ENCODE measurements at regions not wholly inside any gene's neighbourhood (a gene's known extent, or its start where the extent isn't known, plus 50 kb on each side); places are given as distances from the start of the nearest gene placed in this dataset.
A peak's percentile ranks its signal among the peaks of the same experiment; 100 is the strongest.

DNA sequence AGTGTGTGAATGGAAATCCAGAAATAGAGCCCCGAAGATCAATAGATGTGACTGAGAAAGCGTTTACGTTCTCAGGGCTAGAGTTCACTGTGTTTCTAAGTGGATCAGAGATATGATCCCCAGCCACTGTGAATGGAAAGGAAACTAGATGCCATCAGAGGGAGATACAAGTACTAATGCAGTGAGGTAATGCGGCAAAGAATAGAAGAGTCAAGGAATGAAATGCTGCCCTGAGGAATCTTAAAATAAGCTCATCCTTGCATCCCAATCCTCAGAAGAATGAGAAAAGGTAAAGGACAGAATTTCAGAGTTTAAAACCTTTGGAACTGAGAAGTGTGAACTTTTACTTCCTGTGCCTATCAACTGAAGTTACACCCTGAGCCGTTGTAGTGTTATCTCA is 165.5 kb upstream of the ESRRG start:
- CTCF ChIA-PET = no interaction called here
- Histone ChIP-seq H4K8ac (ENCODE audit: low read depth in 2 of 2, low read length in 2 of 2) (no peak overlapping the region), H2AK5ac (ENCODE audit: low read depth, low read length) (0 out of 2 replicates have a peak overlapping the region, but pooled peaks have one; percentile 40), H3K56ac (ENCODE audit: extremely low read depth, insufficient read depth, low read length) (no peak overlapping the region), H3K23ac (ENCODE audit: low read depth, low read length) (no peak overlapping the region), H2BK15ac (ENCODE audit: low read depth, low read length) (no peak overlapping the region; the same call in 2 of the 3 replicates), H4K20me1 (ENCODE audit: insufficient read depth, low read length) (no peaks in the 10 kb centered on the region), H3K4me3 (ENCODE audit: insufficient read depth, low read depth, low read length) (no peak overlapping the region), H3K9ac (ENCODE audit: low read depth, low read length) (no peak overlapping the region), H3K4me1 (ENCODE audit: control insufficient read depth, insufficient read depth, low read length) (peaks cover 2% of the 10 kb centered on the region; the same call in 1 of the 2 replicates), H2AFZ (replicated peaks; ENCODE audit: low read length, poor library complexity) (no peak overlapping the region), H3K36me3 (ENCODE audit: control insufficient read depth, insufficient read depth, low read length) (no peaks in the 10 kb centered on the region), H2BK20ac (ENCODE audit: low read depth, low read length) (no peak overlapping the region), H3K27ac (ENCODE audit: insufficient read depth, low read length) (no peak overlapping the region), H3K79me1 (ENCODE audit: low read depth in 1 of 2, low read length in 2 of 2) (no peaks in the 10 kb centered on the region), H3K9me1 (ENCODE audit: insufficient read depth, low read length) (no peaks in the 10 kb centered on the region), H4K91ac (ENCODE audit: insufficient read depth, low read depth, low read length) (no peak overlapping the region), H2BK5ac (ENCODE audit: low read depth, low read length, poor library complexity, severe bottlenecking) (no peak overlapping the region), H3K14ac (replicated peaks; ENCODE audit: low read depth, low read length) (no peak overlapping the region), H4K5ac (ENCODE audit: low read depth, low read length) (no peak overlapping the region), H3K18ac (ENCODE audit: low read depth, low read length) (no peak overlapping the region), H3K27me3 (ENCODE audit: control insufficient read depth, insufficient read depth, low read length) (no peaks in the 10 kb centered on the region), H3K4ac (ENCODE audit: low read depth, low read length) (no peak overlapping the region), H3K9me3 (ENCODE audit: control insufficient read depth, insufficient read depth, low read length) (no peaks in the 10 kb centered on the region), H2AK9ac (replicated peaks; ENCODE audit: low read depth, low read length, poor library complexity) (no peak overlapping the region), H3K4me2 (ENCODE audit: low read depth, low read length) (no peak overlapping the region), H2BK120ac (ENCODE audit: low read depth, low read length) (no peak overlapping the region)
- BruUV-seq (replicated peaks) = no TSS peak
- TF ChIP-seq, protein P1, sequence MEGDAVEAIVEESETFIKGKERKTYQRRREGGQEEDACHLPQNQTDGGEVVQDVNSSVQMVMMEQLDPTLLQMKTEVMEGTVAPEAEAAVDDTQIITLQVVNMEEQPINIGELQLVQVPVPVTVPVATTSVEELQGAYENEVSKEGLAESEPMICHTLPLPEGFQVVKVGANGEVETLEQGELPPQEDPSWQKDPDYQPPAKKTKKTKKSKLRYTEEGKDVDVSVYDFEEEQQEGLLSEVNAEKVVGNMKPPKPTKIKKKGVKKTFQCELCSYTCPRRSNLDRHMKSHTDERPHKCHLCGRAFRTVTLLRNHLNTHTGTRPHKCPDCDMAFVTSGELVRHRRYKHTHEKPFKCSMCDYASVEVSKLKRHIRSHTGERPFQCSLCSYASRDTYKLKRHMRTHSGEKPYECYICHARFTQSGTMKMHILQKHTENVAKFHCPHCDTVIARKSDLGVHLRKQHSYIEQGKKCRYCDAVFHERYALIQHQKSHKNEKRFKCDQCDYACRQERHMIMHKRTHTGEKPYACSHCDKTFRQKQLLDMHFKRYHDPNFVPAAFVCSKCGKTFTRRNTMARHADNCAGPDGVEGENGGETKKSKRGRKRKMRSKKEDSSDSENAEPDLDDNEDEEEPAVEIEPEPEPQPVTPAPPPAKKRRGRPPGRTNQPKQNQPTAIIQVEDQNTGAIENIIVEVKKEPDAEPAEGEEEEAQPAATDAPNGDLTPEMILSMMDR (conservative IDR thresholded peaks at IDR 0.05; ENCODE audit: low read depth, low read length) = no peak
- TF ChIP-seq RFX5 (IDR thresholded peaks at IDR 0.05; ENCODE audit: low read depth, low read length) (no peak), MAFK (IDR thresholded peaks at IDR 0.05; ENCODE audit: low read depth, low read length) (no peak), POLR2A (IDR thresholded peaks at IDR 0.05; ENCODE audit: low read depth, low read length) (no peak), RCOR1 (IDR thresholded peaks at IDR 0.05; ENCODE audit: insufficient replicate concordance, low read length) (no peak), MXI1 (IDR thresholded peaks at IDR 0.05; ENCODE audit: borderline replicate concordance, low read depth, low read length) (no peak), FOS (IDR thresholded peaks at IDR 0.05; ENCODE audit: low read depth, low read length) (no peak), MAZ (IDR thresholded peaks at IDR 0.05; ENCODE audit: borderline replicate concordance, low read depth, low read length) (no peak), CEBPB (IDR thresholded peaks at IDR 0.05; ENCODE audit: low read depth, low read length) (no peak), NFE2L2 (IDR thresholded peaks at IDR 0.05; ENCODE audit: low read depth, low read length) (no peak), RAD21 (IDR thresholded peaks at IDR 0.05; ENCODE audit: low read length) (no peak), SMC3 (IDR thresholded peaks at IDR 0.05; ENCODE audit: low read depth, low read length) (no peak)
- TF ChIP-seq, protein P2, sequence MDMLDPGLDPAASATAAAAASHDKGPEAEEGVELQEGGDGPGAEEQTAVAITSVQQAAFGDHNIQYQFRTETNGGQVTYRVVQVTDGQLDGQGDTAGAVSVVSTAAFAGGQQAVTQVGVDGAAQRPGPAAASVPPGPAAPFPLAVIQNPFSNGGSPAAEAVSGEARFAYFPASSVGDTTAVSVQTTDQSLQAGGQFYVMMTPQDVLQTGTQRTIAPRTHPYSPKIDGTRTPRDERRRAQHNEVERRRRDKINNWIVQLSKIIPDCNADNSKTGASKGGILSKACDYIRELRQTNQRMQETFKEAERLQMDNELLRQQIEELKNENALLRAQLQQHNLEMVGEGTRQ (IDR thresholded peaks at IDR 0.05; ENCODE audit: low read depth, low read length) = no peak
- TF ChIP-seq, protein P3, sequence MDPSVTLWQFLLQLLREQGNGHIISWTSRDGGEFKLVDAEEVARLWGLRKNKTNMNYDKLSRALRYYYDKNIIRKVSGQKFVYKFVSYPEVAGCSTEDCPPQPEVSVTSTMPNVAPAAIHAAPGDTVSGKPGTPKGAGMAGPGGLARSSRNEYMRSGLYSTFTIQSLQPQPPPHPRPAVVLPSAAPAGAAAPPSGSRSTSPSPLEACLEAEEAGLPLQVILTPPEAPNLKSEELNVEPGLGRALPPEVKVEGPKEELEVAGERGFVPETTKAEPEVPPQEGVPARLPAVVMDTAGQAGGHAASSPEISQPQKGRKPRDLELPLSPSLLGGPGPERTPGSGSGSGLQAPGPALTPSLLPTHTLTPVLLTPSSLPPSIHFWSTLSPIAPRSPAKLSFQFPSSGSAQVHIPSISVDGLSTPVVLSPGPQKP (IDR thresholded peaks at IDR 0.05; ENCODE audit: borderline replicate concordance, low read depth, low read length) = no peak
- ATAC-seq (ENCODE audit: low read depth) (no peak), DNase-seq (peak; percentile 12)
- POLR2A ChIA-PET (ENCODE audit: unreplicated experiment) = no interaction called here
- in situ Hi-C loops (cut with MboI; ENCODE audit: low sequenced_read_pairs) (no loop called here), dilution Hi-C loops (cut with HindIII; ENCODE audit: low sequenced_read_pairs, unreplicated experiment) (no loop called here), intact Hi-C loops (cut with micrococcal nuclease) (no loop called here)
- WGBS, 2 experiments (ENCODE audit: extremely low coverage in 2 of 2, insufficient read length in 1 of 2) = no CpG with 5 or more reads among the region's 5 CpGs

Measured in IMR-90 (cell line).